DOHH2 (cell line): ENCODE measurements at regions not wholly inside any gene's neighbourhood (a gene's known extent, or its start where the extent isn't known, plus 50 kb on each side); places are given as distances from the start of the nearest gene placed in this dataset.

Experiments used
- H3F3A ChIP-seq: fragments of 200-600 bp; sonication (generic), shearing (Covaris generic); 2 replicates; pipeline ENCODE4 v1.6.0; 2016; ENCODE audit warnings: antibody characterized with exemption, mild to moderate bottlenecking; ENCODE audit not compliant: control insufficient read depth, insufficient read depth
- H3K27ac ChIP-seq: fragments of 200-600 bp; sonication (generic); 2 replicates; pipeline ENCODE4 v1.5.1; 2014; ENCODE audit warnings: low read depth, mild to moderate bottlenecking, low read length, moderate library complexity
- H3K27me3 ChIP-seq: fragments of 200-600 bp; sonication (generic); 2 replicates; pipeline ENCODE4 v1.6.1; 2014; ENCODE audit warnings: mild to moderate bottlenecking, low read length, mixed read lengths; ENCODE audit not compliant: control insufficient read depth
- H3K36me3 ChIP-seq: fragments of 200-600 bp; sonication (generic); 2 replicates; pipeline ENCODE4 v1.6.1; 2014; ENCODE audit warnings: mild to moderate bottlenecking, low read length, moderate library complexity, mixed read lengths; ENCODE audit not compliant: control insufficient read depth
- H3K4me1 ChIP-seq: fragments of 200-600 bp; sonication (generic); 2 replicates; pipeline ENCODE4 v1.6.1; 2014; ENCODE audit warnings: mild to moderate bottlenecking, low read length, mixed read lengths; ENCODE audit not compliant: control insufficient read depth
- H3K4me2 ChIP-seq: fragments of 200-600 bp; sonication (generic); 2 replicates; pipeline ENCODE4 v1.6.0; 2014; ENCODE audit warnings: mild to moderate bottlenecking, low read length, moderate library complexity
- H3K4me3 ChIP-seq: fragments of 200-600 bp; sonication (generic); 2 replicates; pipeline ENCODE4 v1.5.1; 2014; ENCODE audit warnings: mild to moderate bottlenecking, low read length, mixed read lengths
- H3K79me2 ChIP-seq: fragments of 200-600 bp; sonication (generic); 2 replicates; pipeline ENCODE4 v1.6.1; 2014; ENCODE audit warnings: mild to moderate bottlenecking, low read length, mixed read lengths; ENCODE audit not compliant: control insufficient read depth
- H3K9me2 ChIP-seq: fragments of 200-600 bp; sonication (generic); replicated peaks from 2 replicates; pipeline ENCODE4 v1.6.1; 2014; ENCODE audit warnings: mild to moderate bottlenecking, low read length, mixed read lengths; ENCODE audit not compliant: control insufficient read depth
- H3K9me3 ChIP-seq: fragments of 200-600 bp; sonication (generic); 2 replicates; pipeline ENCODE4 v1.6.1; 2014; ENCODE audit warnings: antibody characterized with exemption, low read length, mixed read lengths; ENCODE audit not compliant: control insufficient read depth, insufficient read depth
- H4K20me1 ChIP-seq: fragments of 200-600 bp; sonication (generic); 2 replicates; pipeline ENCODE4 v1.6.0; 2014; ENCODE audit warnings: low read depth, mild to moderate bottlenecking, antibody characterized with exemption, low read length, moderate library complexity; ENCODE audit not compliant: control insufficient read depth, insufficient read depth
- CTCF ChIP-seq: fragments of 200-600 bp; sonication (generic); IDR thresholded peaks from one replicate; pipeline ENCODE4 v1.5.1; 2014; ENCODE audit warnings: antibody characterized with exemption, mild to moderate bottlenecking, low read depth, low read length; ENCODE audit not compliant: poor library complexity, severe bottlenecking
- EZH2phosphoT487 ChIP-seq: fragments of 200-600 bp; sonication (generic); IDR thresholded peaks from 2 replicates; pipeline ENCODE4 v1.6.1; 2017; ENCODE audit warnings: borderline replicate concordance, mild to moderate bottlenecking, antibody characterized with exemption, low read length, moderate library complexity, mixed read lengths

- Histone ChIP-seq H3K4me1 (no peaks in the 10 kb centered on the region), H3K4me3 (no peak overlapping the region), H3K27ac (no peak overlapping the region), H4K20me1 (no peaks in the 10 kb centered on the region), H3K27me3 (no peaks in the 10 kb centered on the region), H3K4me2 (no peak overlapping the region), H3K9me3 (no peaks in the 10 kb centered on the region), H3K79me2 (no peaks in the 10 kb centered on the region), H3F3A (no peaks in the 10 kb centered on the region), H3K9me2 (no peaks in the 10 kb centered on the region), H3K36me3 (0 out of 2 replicates have a peak, but pooled peaks cover 2% of the 10 kb centered on the region)
- no peak for TF ChIP-seq CTCF
- no peak for TF ChIP-seq EZH2phosphoT487
Observed at GRCh38 chr18:23397907-23398306, 55.2 kb upstream of the RIOK3 start.

GRCh38 chr18:23398401-23398800 is 54.7 kb upstream of the RIOK3 start:
- Histone ChIP-seq H3K4me3 (no peak overlapping the region), H3F3A (no peaks in the 10 kb centered on the region), H3K79me2 (no peaks in the 10 kb centered on the region), H3K36me3 (0 out of 2 replicates have a peak, but pooled peaks cover 2% of the 10 kb centered on the region), H3K4me1 (no peaks in the 10 kb centered on the region), H3K27me3 (no peaks in the 10 kb centered on the region), H3K9me3 (no peaks in the 10 kb centered on the region), H4K20me1 (no peaks in the 10 kb centered on the region), H3K27ac (no peak overlapping the region), H3K4me2 (no peak overlapping the region), H3K9me2 (no peaks in the 10 kb centered on the region)
- TF ChIP-seq EZH2phosphoT487 = no peak
- TF ChIP-seq CTCF = no peak

GRCh38 chr18:23399067-23399466 is 54.0 kb upstream of the RIOK3 start:
- Histone ChIP-seq H3K4me3 (no peak overlapping the region), H3K4me1 (no peaks in the 10 kb centered on the region), H3K79me2 (no peaks in the 10 kb centered on the region), H3F3A (no peaks in the 10 kb centered on the region), H4K20me1 (no peaks in the 10 kb centered on the region), H3K4me2 (no peak overlapping the region), H3K36me3 (0 out of 2 replicates have a peak, but pooled peaks cover 2% of the 10 kb centered on the region), H3K27me3 (no peaks in the 10 kb centered on the region), H3K9me3 (no peaks in the 10 kb centered on the region), H3K9me2 (no peaks in the 10 kb centered on the region), H3K27ac (no peak overlapping the region)
- TF ChIP-seq CTCF = no peak
- no peak for TF ChIP-seq EZH2phosphoT487
